B cell (primary cell): ENCODE measurements at regions not wholly inside any gene's neighbourhood (a gene's known extent, or its start where the extent isn't known, plus 50 kb on each side); places are given as distances from the start of the nearest gene placed in this dataset.

Source experiments
- ATAC-seq: fragments of 200-7000 bp; cut with Tn5 transposase; one replicate; pipeline ENCODE4 v1.10.0; 2021; ENCODE audit warnings: low read depth, mild to moderate bottlenecking, moderate number of reproducible peaks, moderate library complexity
- CTCF ChIA-PET: fragments of 350-600 bp; sonication (Branson Sonifier 250); formaldehyde crosslinking; loops from one replicate; lab custom pipeline; 2021; ENCODE audit warnings: antibody characterized with exemption, inconsistent platforms; lab: Charles Lee
- POLR2A ChIA-PET: fragments of 350-600 bp; sonication (Branson Sonifier 250); formaldehyde crosslinking; loops from one replicate; lab custom pipeline; 2021; ENCODE audit warnings: antibody characterized with exemption; lab: Charles Lee
- DNase-seq: peaks from one replicate; pipeline ENCODE4 v3.0.0; 2013
- H2AFZ ChIP-seq: 2 replicates; pipeline ENCODE4 v1.6.1; 2012; ENCODE audit warnings: mild to moderate bottlenecking, low read depth, low read length; ENCODE audit not compliant: insufficient read depth, poor library complexity, severe bottlenecking
- H3K27ac ChIP-seq, 2 donors: 1 replicate in 1 of 2; 2 replicates in 1 of 2; pipeline ENCODE4 v1.5.1; 2012 to 2013; ENCODE audit warnings: low read length in 2 of 2, mild to moderate bottlenecking in 2 of 2, moderate library complexity in 1 of 2
- H3K27me3 ChIP-seq, 4 experiments: fragments of 200-600 bp in 1 of 4; sonication (generic) in 1 of 4; replicated peaks in 1 of 4; 1 replicate in 2 of 4; 2 replicates in 2 of 4; pipeline versions ENCODE4 v1.6.1 to v1.7.0; 2013 to 2016; ENCODE audit warnings: low read length in 3 of 4, mild to moderate bottlenecking in 2 of 4, mixed read lengths in 1 of 4, moderate library complexity in 1 of 4; ENCODE audit not compliant: insufficient read depth in 4 of 4, control insufficient read depth in 3 of 4; ENCODE audit errors: control extremely low read depth in 1 of 4
- H3K36me3 ChIP-seq, 2 experiments: replicated peaks in 1 of 2; 1 replicate in 1 of 2; 2 replicates in 1 of 2; pipeline versions ENCODE4 v1.6.1 to v1.7.1; 2013; ENCODE audit warnings: low read length in 1 of 2; ENCODE audit not compliant: insufficient read depth in 2 of 2, control insufficient read depth in 1 of 2; ENCODE audit errors: control extremely low read depth in 1 of 2, extremely low read depth in 1 of 2
- H3K4me1 ChIP-seq, 2 donors: fragments of 200-600 bp in 1 of 2; sonication (generic) in 1 of 2; 1 replicate in 1 of 2; 2 replicates in 1 of 2; pipeline versions ENCODE4 v1.5.1 to v1.6.1; 2013 to 2017; ENCODE audit warnings: low read length in 2 of 2; ENCODE audit not compliant: control insufficient read depth in 2 of 2, insufficient read depth in 2 of 2
- H3K4me2 ChIP-seq: replicated peaks from 2 replicates; pipeline ENCODE3; 2012; ENCODE audit warnings: mild to moderate bottlenecking, low read depth, low read length; ENCODE audit not compliant: poor library complexity, severe bottlenecking
- H3K4me3 ChIP-seq, 5 experiments: fragments of 200-600 bp in 1 of 5; sonication (generic) in 1 of 5; 1 replicate in 3 of 5; 2 replicates in 2 of 5; pipeline versions ENCODE4 v1.5.1 to v1.7.0; 2011 to 2016; ENCODE audit warnings: low read length in 4 of 5, mild to moderate bottlenecking in 4 of 5, low read depth in 2 of 5, control low read depth in 1 of 5, moderate library complexity in 1 of 5; ENCODE audit not compliant: insufficient read depth in 1 of 5; ENCODE audit errors: control extremely low read depth in 1 of 5, extremely low read depth in 1 of 5
- H3K79me2 ChIP-seq: fragments of 200-600 bp; sonication (generic); one replicate; pipeline ENCODE4 v1.6.0; 2016; ENCODE audit warnings: low read length; ENCODE audit not compliant: control insufficient read depth, insufficient read depth
- H3K9ac ChIP-seq: fragments of 200-600 bp; sonication (generic); 2 replicates; pipeline ENCODE4 v1.6.1; 2017; ENCODE audit warnings: mild to moderate bottlenecking, low read length, moderate library complexity
- H3K9me3 ChIP-seq, 3 donors: one replicate each; pipeline versions ENCODE4 v1.6.1 to v1.7.1; 2013; ENCODE audit warnings: low read length in 2 of 3; ENCODE audit not compliant: control insufficient read depth in 2 of 3, insufficient read depth in 1 of 3; ENCODE audit errors: control extremely low read depth in 1 of 3
- H4K20me1 ChIP-seq: 2 replicates; pipeline ENCODE4 v1.6.0; 2012; ENCODE audit warnings: mild to moderate bottlenecking, low read length; ENCODE audit not compliant: insufficient read depth, control insufficient read depth, poor library complexity, severe bottlenecking
- H3K27ac Mint-ChIP-seq: one replicate; pipeline ENCODE4 v1.8.0; 2021; ENCODE audit warnings: mixed read lengths
- H3K27me3 Mint-ChIP-seq: one replicate; pipeline ENCODE4 v1.8.0; 2021; ENCODE audit warnings: mixed read lengths
- H3K4me1 Mint-ChIP-seq: one replicate; pipeline ENCODE4 v1.8.0; 2021; ENCODE audit warnings: mixed read lengths
- H3K4me3 Mint-ChIP-seq: one replicate; pipeline ENCODE4 v1.8.0; 2021; ENCODE audit warnings: mixed read lengths
- H3K9me3 Mint-ChIP-seq: one replicate; pipeline ENCODE4 v1.8.0; 2022; ENCODE audit warnings: mixed read lengths; ENCODE audit not compliant: insufficient read depth
- CTCF ChIP-seq: fragments of 200-600 bp; IDR thresholded peaks from one replicate; pipeline ENCODE4 v1.8.0; 2022; ENCODE audit warnings: antibody characterized with exemption, mild to moderate bottlenecking
- EZH2 ChIP-seq: IDR thresholded peaks from 2 replicates; pipeline ENCODE4 v1.6.1; 2012; ENCODE audit warnings: borderline replicate concordance, low read depth, mild to moderate bottlenecking, moderate library complexity, low read length; ENCODE audit not compliant: insufficient read depth, poor library complexity, severe bottlenecking
- WGBS: methylation state at CpG from one replicate; pipeline ENCODE4 v1.1.5; 2013; ENCODE audit warnings: missing lambda C conversion rate; ENCODE audit not compliant: insufficient coverage; 5-methylcytosine and 5-hydroxymethylcytosine counted together
- intact Hi-C: fragments of 100-400 bp; cut with micrococcal nuclease; formaldehyde crosslinking; loops from one replicate; pipeline ENCODE4 v1.10.0; 2022

GRCh38 chr2:180751306-180751920 lies 229.0 kb upstream of the UBE2E3 start:
- H3K4me3 Mint-ChIP-seq: no peak overlapping the region
- Histone ChIP-seq H3K27me3 (no peaks in the 10 kb centered on the region), H4K20me1 (no peaks in the 10 kb centered on the region), H3K4me1 (no peaks in the 10 kb centered on the region), H3K9ac (no peak overlapping the region), H3K4me3 (no peak overlapping the region), H2AFZ (no peak overlapping the region), H3K4me2 (no peak overlapping the region), H3K27ac (no peak overlapping the region), H3K36me3 (no peaks in the 10 kb centered on the region), H3K79me2 (no peaks in the 10 kb centered on the region), H3K9me3 (no peaks in the 10 kb centered on the region)
- POLR2A ChIA-PET: no interaction called here
- DNase-seq: no peak
- no peaks in the 10 kb centered on the region for H3K27me3 Mint-ChIP-seq
- CTCF ChIA-PET: no interaction called here
- H3K27ac Mint-ChIP-seq: no peak overlapping the region
- TF ChIP-seq CTCF: no peak
- no peak for TF ChIP-seq EZH2
- H3K9me3 Mint-ChIP-seq: no peaks in the 10 kb centered on the region
- WGBS: no CpG with 5 or more reads among the region's 4 CpGs
- no peaks in the 10 kb centered on the region for H3K4me1 Mint-ChIP-seq
- ATAC-seq: no peak
- intact Hi-C loops: no loop called here

GRCh38 chr2:180747728-180748127 lies 232.7 kb upstream of the UBE2E3 start:
- no peak overlapping the region for H3K27ac ChIP-seq
- no peaks in the 10 kb centered on the region for H3K36me3 ChIP-seq
- Mint-ChIP-seq H3K9me3 (no peaks in the 10 kb centered on the region), H3K27me3 (no peaks in the 10 kb centered on the region), H3K4me1 (no peaks in the 10 kb centered on the region), H3K27ac (no peak overlapping the region), H3K4me3 (no peak overlapping the region)
- H3K79me2 ChIP-seq: no peaks in the 10 kb centered on the region
- H4K20me1 ChIP-seq: no peaks in the 10 kb centered on the region
- H3K9ac ChIP-seq: no peak overlapping the region
- H3K4me3 ChIP-seq: no peak overlapping the region
- ATAC-seq (no peak), DNase-seq (no peak)
- H3K4me1 ChIP-seq: no peaks in the 10 kb centered on the region
- no peak overlapping the region for H2AFZ ChIP-seq
- intact Hi-C loops: no loop called here
- no peaks in the 10 kb centered on the region for H3K9me3 ChIP-seq
- 90% methylated on average over 3 of the region's 3 CpGs for WGBS
- CTCF ChIA-PET: no interaction called here
- no peak for TF ChIP-seq EZH2
- no peak for TF ChIP-seq CTCF
- no peak overlapping the region for H3K4me2 ChIP-seq
- no peaks in the 10 kb centered on the region for H3K27me3 ChIP-seq
- POLR2A ChIA-PET: no interaction called here
